HepG2 (cell line): ENCODE measurements at regions not wholly inside any gene's neighbourhood (a gene's known extent, or its start where the extent isn't known, plus 50 kb on each side); places are given as distances from the start of the nearest gene placed in this dataset.

Experiments used
- ATAC-seq: fragments of 200-7000 bp; cut with Tn5 transposase; 3 replicates; pipeline ENCODE4 v1.9.1; 2020; ENCODE audit warnings: mild to moderate bottlenecking, moderate library complexity
- BruUV-seq: library from RNA; stranded (reverse); fragments of 400-500 nt; replicated peaks from 2 replicates; lab custom pipeline; 2021; lab: Mats Ljungman, UMichigan
- CTCF ChIA-PET: fragments of 300-600 bp; formaldehyde crosslinking; extraction: SDS; loops from one replicate; lab custom pipeline; 2021; ENCODE audit warnings: low total read pairs, inconsistent platforms, low intra/inter-chr PET ratio; lab: Yijun Ruan, JAX
- POLR2A ChIA-PET: fragments of 350-600 bp; sonication (Branson Sonifier 250); formaldehyde crosslinking; loops from one replicate; lab custom pipeline; 2020; ENCODE audit warnings: antibody characterized with exemption, inconsistent platforms; lab: Yijun Ruan, JAX
- DNase-seq: peaks from one replicate; pipeline ENCODE4 v3.0.0-alpha.2; 2015; ENCODE audit warnings: low spot score
- FAIRE-seq: peaks from 3 replicates; lab custom pipeline; 2011; peaks lifted over from hg19 to GRCh38; lab: Jason Lieb, UNC
- H2AFZ ChIP-seq: one replicate; pipeline ENCODE4 v1.6.1; 2011; ENCODE audit warnings: low read length, inconsistent platforms
- H3K27ac ChIP-seq: fragments of 300-600 bp; 3 replicates; pipeline ENCODE4 v1.8.0; 2011; ENCODE audit warnings: mixed run types, mild to moderate bottlenecking, mixed read lengths, low read length, inconsistent platforms; ENCODE audit not compliant: insufficient read depth; ENCODE audit errors: extremely low read length
- H3K27me3 ChIP-seq, 2 experiments: fragments of 200-600 bp in 1 of 2; 2 replicates in 1 of 2; 3 replicates in 1 of 2; pipeline versions ENCODE4 v1.6.0 to v1.8.0; 2011; ENCODE audit warnings: low read length in 2 of 2, mild to moderate bottlenecking in 2 of 2, moderate library complexity in 2 of 2, inconsistent platforms in 1 of 2; ENCODE audit not compliant: insufficient read depth in 2 of 2, control insufficient read depth in 1 of 2
- H3K36me3 ChIP-seq, 2 experiments: fragments of 200-600 bp in 1 of 2; replicated peaks in 1 of 2; 2 replicates in 1 of 2; 3 replicates in 1 of 2; pipeline versions ENCODE4 v1.5.1 to v1.8.0; 2011; ENCODE audit warnings: low read length in 2 of 2, inconsistent platforms in 1 of 2; ENCODE audit not compliant: insufficient read depth in 2 of 2, control insufficient read depth in 1 of 2
- H3K4me1 ChIP-seq: 2 replicates; pipeline ENCODE4 v1.5.1; 2012; ENCODE audit warnings: low read length, inconsistent platforms; ENCODE audit not compliant: insufficient read depth
- H3K4me2 ChIP-seq: 2 replicates; pipeline ENCODE4 v1.6.0; 2011; ENCODE audit warnings: low read depth, low read length, inconsistent platforms
- H3K4me3 ChIP-seq, 3 experiments: fragments of 200-600 bp in 1 of 3; sonication (generic), shearing (Covaris generic) in 1 of 3; replicated peaks in 1 of 3; 2 replicates each; pipeline ENCODE4 v1.5.1; 2011 to 2016; ENCODE audit warnings: low read length in 3 of 3, inconsistent platforms in 2 of 3, low read depth in 2 of 3, mild to moderate bottlenecking in 2 of 3, control low read depth in 1 of 3, mixed read lengths in 1 of 3; ENCODE audit not compliant: insufficient read depth in 1 of 3
- H3K79me2 ChIP-seq: one replicate; pipeline ENCODE4 v1.6.1; 2011; ENCODE audit warnings: low read length, inconsistent platforms; ENCODE audit not compliant: insufficient read depth
- H3K9ac ChIP-seq: 2 replicates; pipeline ENCODE4 v1.6.0; 2011; ENCODE audit warnings: mild to moderate bottlenecking, low read depth, low read length, inconsistent platforms; ENCODE audit not compliant: insufficient read depth
- H3K9me3 ChIP-seq: 2 replicates; pipeline ENCODE4 v1.5.1; 2012; ENCODE audit warnings: mild to moderate bottlenecking, low read length
- H4K20me1 ChIP-seq: 2 replicates; pipeline ENCODE4 v1.6.0; 2011; ENCODE audit warnings: inconsistent platforms, mild to moderate bottlenecking, low read length, moderate library complexity; ENCODE audit not compliant: insufficient read depth
- ARNTL ChIP-seq: sonication (generic); formaldehyde crosslinking; IDR thresholded peaks from 2 replicates; pipeline ENCODE4 v1.4.0; 2020; ENCODE audit warnings: mild to moderate bottlenecking, missing genetic modification reagents
- MTA1 ChIP-seq: sonication (generic); formaldehyde crosslinking; IDR thresholded peaks from 2 replicates; pipeline ENCODE4 v1.4.0; 2020; ENCODE audit warnings: missing genetic modification reagents, mild to moderate bottlenecking, borderline replicate concordance
- SP2 ChIP-seq: sonication (generic); formaldehyde crosslinking; IDR thresholded peaks from 2 replicates; pipeline ENCODE4 v1.5.1; 2020; ENCODE audit warnings: mild to moderate bottlenecking, missing genetic modification reagents
- ZEB1 ChIP-seq: IDR thresholded peaks from 2 replicates; pipeline ENCODE4 v1.6.1; 2012; ENCODE audit warnings: mild to moderate bottlenecking, low read depth, inconsistent platforms; ENCODE audit not compliant: insufficient replicate concordance
- ZNF790 ChIP-seq: sonication (generic); formaldehyde crosslinking; IDR thresholded peaks from 2 replicates; pipeline ENCODE4 v1.8.0; 2022; ENCODE audit warnings: missing genetic modification reagents, mild to moderate bottlenecking, borderline replicate concordance
- WGBS: methylation state at CpG from one replicate; pipeline ENCODE4 v1.1.6; 2017; ENCODE audit warnings: low lambda C conversion rate; 5-methylcytosine and 5-hydroxymethylcytosine counted together
- in situ Hi-C: cut with HindIII; loops from 2 replicates; pipeline ENCODE4 v1.10.0; 2017; ENCODE audit warnings: low pct_unique_long_range_greater_than_20kb; ENCODE audit not compliant: extremely low pct_ligation_motif_present
- intact Hi-C: fragments of 100-400 bp; cut with micrococcal nuclease; formaldehyde crosslinking; loops from one replicate; pipeline ENCODE4 v1.10.0; 2022; ENCODE audit not compliant: unreplicated experiment
- TF ChIP-seq, protein P1 (sequence below): sonication (generic); formaldehyde crosslinking; IDR thresholded peaks from 2 replicates; pipeline ENCODE4 v1.4.0; 2020; ENCODE audit warnings: missing genetic modification reagents
- TF ChIP-seq, protein P2 (sequence below): IDR thresholded peaks from 2 replicates; pipeline ENCODE4 v1.6.1; 2016; ENCODE audit warnings: low read depth, control low read depth
- TF ChIP-seq, protein P3 (sequence below): sonication (generic); formaldehyde crosslinking; IDR thresholded peaks from 2 replicates; pipeline ENCODE4 v1.4.0; 2020; ENCODE audit warnings: missing genetic modification reagents, borderline replicate concordance

DNA sequence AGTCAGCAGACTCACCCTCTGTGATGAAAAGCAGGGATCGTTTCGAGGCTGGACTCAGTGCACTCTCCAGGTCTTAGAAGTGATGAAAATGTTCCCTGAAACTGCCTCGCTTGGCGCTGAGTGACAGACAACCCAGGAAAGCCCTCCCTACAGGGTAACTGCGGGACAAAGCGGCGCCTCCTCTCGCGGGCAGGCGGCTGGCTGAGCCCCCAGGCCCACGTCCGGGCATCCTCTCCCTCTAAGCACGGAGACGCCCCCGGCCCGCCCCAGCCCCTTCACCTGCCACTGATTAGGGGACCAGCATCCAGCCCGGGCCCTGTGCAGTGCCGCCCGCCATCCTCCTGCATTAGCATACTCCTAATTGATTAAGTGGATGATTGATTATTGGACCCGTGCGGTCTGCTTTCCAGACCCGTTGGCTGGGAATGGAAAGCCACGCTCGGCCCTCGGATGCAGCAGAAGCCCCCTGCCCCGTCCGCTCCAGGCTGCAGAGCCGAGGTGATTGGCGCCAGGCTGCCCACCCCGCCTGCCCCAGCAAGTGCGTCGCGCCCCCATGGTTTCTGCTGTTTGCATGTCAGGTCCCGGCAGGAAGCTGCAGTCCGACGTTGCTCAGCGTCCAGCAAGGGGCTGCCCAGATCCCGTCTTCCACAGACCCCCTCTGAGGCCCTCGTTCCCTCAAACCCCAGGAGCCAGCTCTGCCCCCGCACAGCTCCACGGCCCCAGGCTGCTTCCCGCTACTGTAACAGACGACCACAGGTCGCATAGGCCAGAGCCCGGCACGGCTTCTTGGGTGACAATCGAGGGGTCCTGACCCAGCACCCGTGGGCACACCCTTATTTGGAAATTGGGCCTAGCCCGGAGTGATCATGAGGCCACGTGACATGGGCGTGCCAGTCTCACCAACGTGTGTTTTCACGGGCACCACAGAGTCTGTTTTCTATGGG, 131.6 kb downstream of the DLL1 start:
- Histone ChIP-seq H3K4me2 (no peak overlapping the region), H3K9me3 (no peaks in the 10 kb centered on the region), H4K20me1 (0 out of 2 replicates have a peak, but pooled peaks cover 2% of the 10 kb centered on the region), H3K27me3 (peaks cover 0 to 31% of the 10 kb centered on the region in 2 experiments; a peak in 4 of 5 replicates), H3K36me3 (no peaks in the 10 kb centered on the region), H3K27ac (no peak overlapping the region), H3K9ac (no peak overlapping the region), H3K79me2 (no peaks in the 10 kb centered on the region), H2AFZ (no peak overlapping the region), H3K4me1 (no peaks in the 10 kb centered on the region), H3K4me3 (no peak overlapping the region)
- POLR2A ChIA-PET, result no interaction called here
- BruUV-seq, result no TSS peak
- ATAC-seq (no peak), DNase-seq (no peak), FAIRE-seq (no peak)
- WGBS, result 66% methylated on average over 46 of the region's 53 CpGs
- CTCF ChIA-PET, result no interaction called here
- in situ Hi-C loops, result no loop called here
- intact Hi-C loops, result no loop called here
- no peak for TF ChIP-seq MTA1
- TF ChIP-seq SP2 (CRISPR knock-in tag), result no peak
- no peak for TF ChIP-seq ARNTL (CRISPR knock-in tag)
- no peak for TF ChIP-seq ZEB1
- TF ChIP-seq, protein P1, sequence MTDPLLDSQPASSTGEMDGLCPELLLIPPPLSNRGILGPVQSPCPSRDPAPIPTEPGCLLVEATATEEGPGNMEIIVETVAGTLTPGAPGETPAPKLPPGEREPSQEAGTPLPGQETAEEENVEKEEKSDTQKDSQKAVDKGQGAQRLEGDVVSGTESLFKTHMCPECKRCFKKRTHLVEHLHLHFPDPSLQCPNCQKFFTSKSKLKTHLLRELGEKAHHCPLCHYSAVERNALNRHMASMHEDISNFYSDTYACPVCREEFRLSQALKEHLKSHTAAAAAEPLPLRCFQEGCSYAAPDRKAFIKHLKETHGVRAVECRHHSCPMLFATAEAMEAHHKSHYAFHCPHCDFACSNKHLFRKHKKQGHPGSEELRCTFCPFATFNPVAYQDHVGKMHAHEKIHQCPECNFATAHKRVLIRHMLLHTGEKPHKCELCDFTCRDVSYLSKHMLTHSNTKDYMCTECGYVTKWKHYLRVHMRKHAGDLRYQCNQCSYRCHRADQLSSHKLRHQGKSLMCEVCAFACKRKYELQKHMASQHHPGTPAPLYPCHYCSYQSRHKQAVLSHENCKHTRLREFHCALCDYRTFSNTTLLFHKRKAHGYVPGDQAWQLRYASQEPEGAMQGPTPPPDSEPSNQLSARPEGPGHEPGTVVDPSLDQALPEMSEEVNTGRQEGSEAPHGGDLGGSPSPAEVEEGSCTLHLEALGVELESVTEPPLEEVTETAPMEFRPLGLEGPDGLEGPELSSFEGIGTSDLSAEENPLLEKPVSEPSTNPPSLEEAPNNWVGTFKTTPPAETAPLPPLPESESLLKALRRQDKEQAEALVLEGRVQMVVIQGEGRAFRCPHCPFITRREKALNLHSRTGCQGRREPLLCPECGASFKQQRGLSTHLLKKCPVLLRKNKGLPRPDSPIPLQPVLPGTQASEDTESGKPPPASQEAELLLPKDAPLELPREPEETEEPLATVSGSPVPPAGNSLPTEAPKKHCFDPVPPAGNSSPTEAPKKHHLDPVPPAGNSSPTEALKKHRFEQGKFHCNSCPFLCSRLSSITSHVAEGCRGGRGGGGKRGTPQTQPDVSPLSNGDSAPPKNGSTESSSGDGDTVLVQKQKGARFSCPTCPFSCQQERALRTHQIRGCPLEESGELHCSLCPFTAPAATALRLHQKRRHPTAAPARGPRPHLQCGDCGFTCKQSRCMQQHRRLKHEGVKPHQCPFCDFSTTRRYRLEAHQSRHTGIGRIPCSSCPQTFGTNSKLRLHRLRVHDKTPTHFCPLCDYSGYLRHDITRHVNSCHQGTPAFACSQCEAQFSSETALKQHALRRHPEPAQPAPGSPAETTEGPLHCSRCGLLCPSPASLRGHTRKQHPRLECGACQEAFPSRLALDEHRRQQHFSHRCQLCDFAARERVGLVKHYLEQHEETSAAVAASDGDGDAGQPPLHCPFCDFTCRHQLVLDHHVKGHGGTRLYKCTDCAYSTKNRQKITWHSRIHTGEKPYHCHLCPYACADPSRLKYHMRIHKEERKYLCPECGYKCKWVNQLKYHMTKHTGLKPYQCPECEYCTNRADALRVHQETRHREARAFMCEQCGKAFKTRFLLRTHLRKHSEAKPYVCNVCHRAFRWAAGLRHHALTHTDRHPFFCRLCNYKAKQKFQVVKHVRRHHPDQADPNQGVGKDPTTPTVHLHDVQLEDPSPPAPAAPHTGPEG (CRISPR knock-in tag), result no peak
- TF ChIP-seq, protein P2, sequence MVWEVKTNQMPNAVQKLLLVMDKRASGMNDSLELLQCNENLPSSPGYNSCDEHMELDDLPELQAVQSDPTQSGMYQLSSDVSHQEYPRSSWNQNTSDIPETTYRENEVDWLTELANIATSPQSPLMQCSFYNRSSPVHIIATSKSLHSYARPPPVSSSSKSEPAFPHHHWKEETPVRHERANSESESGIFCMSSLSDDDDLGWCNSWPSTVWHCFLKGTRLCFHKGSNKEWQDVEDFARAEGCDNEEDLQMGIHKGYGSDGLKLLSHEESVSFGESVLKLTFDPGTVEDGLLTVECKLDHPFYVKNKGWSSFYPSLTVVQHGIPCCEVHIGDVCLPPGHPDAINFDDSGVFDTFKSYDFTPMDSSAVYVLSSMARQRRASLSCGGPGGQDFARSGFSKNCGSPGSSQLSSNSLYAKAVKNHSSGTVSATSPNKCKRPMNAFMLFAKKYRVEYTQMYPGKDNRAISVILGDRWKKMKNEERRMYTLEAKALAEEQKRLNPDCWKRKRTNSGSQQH (CRISPR knock-in tag), result no peak
- TF ChIP-seq, protein P3, sequence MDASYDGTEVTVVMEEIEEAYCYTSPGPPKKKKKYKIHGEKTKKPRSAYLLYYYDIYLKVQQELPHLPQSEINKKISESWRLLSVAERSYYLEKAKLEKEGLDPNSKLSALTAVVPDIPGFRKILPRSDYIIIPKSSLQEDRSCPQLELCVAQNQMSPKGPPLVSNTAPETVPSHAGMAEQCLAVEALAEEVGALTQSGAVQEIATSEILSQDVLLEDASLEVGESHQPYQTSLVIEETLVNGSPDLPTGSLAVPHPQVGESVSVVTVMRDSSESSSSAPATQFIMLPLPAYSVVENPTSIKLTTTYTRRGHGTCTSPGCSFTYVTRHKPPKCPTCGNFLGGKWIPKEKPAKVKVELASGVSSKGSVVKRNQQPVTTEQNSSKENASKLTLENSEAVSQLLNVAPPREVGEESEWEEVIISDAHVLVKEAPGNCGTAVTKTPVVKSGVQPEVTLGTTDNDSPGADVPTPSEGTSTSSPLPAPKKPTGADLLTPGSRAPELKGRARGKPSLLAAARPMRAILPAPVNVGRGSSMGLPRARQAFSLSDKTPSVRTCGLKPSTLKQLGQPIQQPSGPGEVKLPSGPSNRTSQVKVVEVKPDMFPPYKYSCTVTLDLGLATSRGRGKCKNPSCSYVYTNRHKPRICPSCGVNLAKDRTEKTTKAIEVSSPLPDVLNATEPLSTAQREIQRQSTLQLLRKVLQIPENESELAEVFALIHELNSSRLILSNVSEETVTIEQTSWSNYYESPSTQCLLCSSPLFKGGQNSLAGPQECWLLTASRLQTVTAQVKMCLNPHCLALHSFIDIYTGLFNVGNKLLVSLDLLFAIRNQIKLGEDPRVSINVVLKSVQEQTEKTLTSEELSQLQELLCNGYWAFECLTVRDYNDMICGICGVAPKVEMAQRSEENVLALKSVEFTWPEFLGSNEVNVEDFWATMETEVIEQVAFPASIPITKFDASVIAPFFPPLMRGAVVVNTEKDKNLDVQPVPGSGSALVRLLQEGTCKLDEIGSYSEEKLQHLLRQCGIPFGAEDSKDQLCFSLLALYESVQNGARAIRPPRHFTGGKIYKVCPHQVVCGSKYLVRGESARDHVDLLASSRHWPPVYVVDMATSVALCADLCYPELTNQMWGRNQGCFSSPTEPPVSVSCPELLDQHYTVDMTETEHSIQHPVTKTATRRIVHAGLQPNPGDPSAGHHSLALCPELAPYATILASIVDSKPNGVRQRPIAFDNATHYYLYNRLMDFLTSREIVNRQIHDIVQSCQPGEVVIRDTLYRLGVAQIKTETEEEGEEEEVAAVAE (CRISPR knock-in tag), result no peak
- no peak for TF ChIP-seq ZNF790 (CRISPR knock-in tag)
